Keratinocyte (primary cell): ENCODE measurements at regions not wholly inside any gene's neighbourhood (a gene's known extent, or its start where the extent isn't known, plus 50 kb on each side); places are given as distances from the start of the nearest gene placed in this dataset.
"Not testable (repeated sequence)": the region's sequence is repeated elsewhere in the genome, so short reads cannot be mapped to it uniquely, and the experiment has no call there.

Source experiments
- DNase-seq: peaks from one replicate; pipeline ENCODE4 v3.0.0-alpha.2; 2011; ENCODE audit warnings: low read depth, missing footprints, low spot score
- FAIRE-seq: peaks from 2 replicates; lab custom pipeline; 2011; peaks lifted over from hg19 to GRCh38; lab: Jason Lieb, UNC
- H2AFZ ChIP-seq: 2 replicates; pipeline ENCODE4 v1.6.0; 2012; ENCODE audit warnings: low read length, control low read depth, inconsistent platforms; ENCODE audit not compliant: control insufficient read depth
- H3K27ac ChIP-seq: 2 replicates; pipeline ENCODE4 v1.5.1; 2011; ENCODE audit warnings: low read length; ENCODE audit not compliant: control insufficient read depth, insufficient read depth
- H3K27me3 ChIP-seq: 3 replicates; pipeline ENCODE4 v1.6.0; 2011; ENCODE audit warnings: low read length; ENCODE audit not compliant: control insufficient read depth, insufficient read depth; ENCODE audit errors: extremely low read depth
- H3K36me3 ChIP-seq, 2 experiments: 2 replicates in 1 of 2; 3 replicates in 1 of 2; pipeline ENCODE4 v1.5.1; 2011; ENCODE audit warnings: low read length in 2 of 2, mild to moderate bottlenecking in 1 of 2; ENCODE audit not compliant: control insufficient read depth in 2 of 2, insufficient read depth in 2 of 2; ENCODE audit errors: extremely low read depth in 1 of 2
- H3K4me1 ChIP-seq: 3 replicates; pipeline ENCODE4 v1.5.1; 2011; ENCODE audit warnings: low read length; ENCODE audit not compliant: control insufficient read depth, insufficient read depth; ENCODE audit errors: extremely low read depth
- H3K4me2 ChIP-seq: 3 replicates; pipeline ENCODE4 v1.6.0; 2011; ENCODE audit warnings: low read depth, low read length; ENCODE audit not compliant: control insufficient read depth, insufficient read depth; ENCODE audit errors: extremely low read depth
- H3K4me3 ChIP-seq, 3 experiments: fragments of 200-600 bp in 1 of 3; sonication (generic) in 1 of 3; 2 replicates in 2 of 3; 3 replicates in 1 of 3; pipeline ENCODE4 v1.5.1; 2011 to 2016; ENCODE audit warnings: low read length in 3 of 3, mild to moderate bottlenecking in 3 of 3, control low read depth in 2 of 3, inconsistent platforms in 1 of 3, low read depth in 1 of 3, mixed read lengths in 1 of 3, mixed run types in 1 of 3, moderate library complexity in 1 of 3; ENCODE audit not compliant: control insufficient read depth in 2 of 3, insufficient read depth in 2 of 3; ENCODE audit errors: extremely low read depth in 1 of 3
- H3K79me2 ChIP-seq: 2 replicates; pipeline ENCODE4 v1.6.0; 2012; ENCODE audit warnings: low read length; ENCODE audit not compliant: control insufficient read depth, insufficient read depth
- H3K9ac ChIP-seq: 3 replicates; pipeline ENCODE4 v1.6.0; 2011; ENCODE audit warnings: low read length; ENCODE audit not compliant: control insufficient read depth, insufficient read depth; ENCODE audit errors: extremely low read depth
- H3K9me1 ChIP-seq: 3 replicates; pipeline ENCODE4 v1.6.0; 2011; ENCODE audit warnings: low read length; ENCODE audit not compliant: control insufficient read depth, insufficient read depth; ENCODE audit errors: extremely low read depth
- H3K9me3 ChIP-seq: 2 replicates; pipeline ENCODE4 v1.5.1; 2012; ENCODE audit warnings: low read depth, low read length; ENCODE audit not compliant: control insufficient read depth
- H4K20me1 ChIP-seq: 3 replicates; pipeline ENCODE4 v1.6.0; 2011; ENCODE audit warnings: low read length; ENCODE audit not compliant: control insufficient read depth, insufficient read depth; ENCODE audit errors: extremely low read depth
- CTCF ChIP-seq, 3 experiments: IDR thresholded peaks in 1 of 3; conservative IDR thresholded peaks in 1 of 3; optimal IDR thresholded peaks in 1 of 3; 2 replicates in 2 of 3; 3 replicates in 1 of 3; pipeline versions ENCODE3 to v1.5.1; 2011; ENCODE audit warnings: low read length in 3 of 3, mild to moderate bottlenecking in 3 of 3, moderate library complexity in 2 of 3, control low read depth in 1 of 3, inconsistent platforms in 1 of 3; ENCODE audit not compliant: insufficient read depth in 2 of 3; ENCODE audit errors: extremely low read depth in 1 of 3
- dilution Hi-C: fragments of 300-500 bp; cut with MboI; formaldehyde crosslinking; loops from one replicate; pipeline ENCODE4 v1.7.0; 2020; ENCODE audit warnings: low sequenced_read_pairs; ENCODE audit not compliant: extremely low pct_ligation_motif_present

- FAIRE-seq, result peak; percentile 94
- H3K9me1 ChIP-seq, H3K79me2 ChIP-seq, H3K27me3 ChIP-seq, H3K9me3 ChIP-seq, H2AFZ ChIP-seq, H3K4me1 ChIP-seq, DNase-seq, dilution Hi-C loops, H3K9ac ChIP-seq, H4K20me1 ChIP-seq, H3K36me3 ChIP-seq, H3K27ac ChIP-seq: not testable (repeated sequence)
- TF ChIP-seq CTCF (optimal IDR thresholded peaks at IDR 0.05 in 1 of 3, IDR thresholded peaks at IDR 0.05 in 1 of 3, conservative IDR thresholded peaks at IDR 0.05 in 1 of 3; ENCODE audit: extremely low read depth in 1 of 3, insufficient read depth in 2 of 3, low read length in 3 of 3), result peak; percentile 26 to 60 (median 44)
- H3K4me3 ChIP-seq, result peak overlapping the region in 1 of 3 experiments; percentile 19
- peak overlapping the region; percentile 51 for H3K4me2 ChIP-seq
These were observed 146.7 kb downstream of the IGLL1 start for GRCh38 chr22:23433127-23434005.

DNA sequence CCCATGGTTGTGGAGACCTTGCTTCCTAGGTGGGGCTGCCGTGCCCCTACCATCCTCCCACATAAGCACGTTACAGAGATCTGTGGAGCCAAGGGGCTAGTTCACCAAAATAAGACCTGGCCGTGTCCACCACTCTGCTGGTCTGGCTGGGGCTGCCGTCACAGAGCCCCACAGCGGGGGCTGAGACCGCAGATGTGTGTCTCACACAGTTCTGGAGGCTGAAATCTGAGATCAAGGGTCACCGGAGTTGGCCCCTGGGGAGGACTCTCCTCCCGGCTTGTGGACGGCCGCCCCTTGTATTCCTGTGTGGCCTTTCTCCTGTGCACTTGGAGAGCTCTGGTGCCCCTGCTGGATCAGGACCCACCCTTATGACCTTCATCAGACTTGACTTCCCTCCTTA is 147.4 kb downstream of the IGLL1 start:
- not testable (repeated sequence) for H3K4me1 ChIP-seq, FAIRE-seq

More for the DNA sequence above, 147.4 kb downstream of the IGLL1 start:
- H3K27ac ChIP-seq, H3K27me3 ChIP-seq, H4K20me1 ChIP-seq, DNase-seq, dilution Hi-C loops, H3K9ac ChIP-seq, H3K4me2 ChIP-seq, H3K4me3 ChIP-seq, H2AFZ ChIP-seq, H3K79me2 ChIP-seq, H3K36me3 ChIP-seq, H3K9me1 ChIP-seq, H3K9me3 ChIP-seq: not testable (repeated sequence)
